Mammary epithelial cell (primary cell): ENCODE measurements at regions not wholly inside any gene's neighbourhood (a gene's known extent, or its start where the extent isn't known, plus 50 kb on each side); places are given as distances from the start of the nearest gene placed in this dataset.

Experiments used
- EZH2 ChIP-seq: IDR thresholded peaks from 2 replicates; pipeline ENCODE4 v1.6.1; 2012; ENCODE audit warnings: low read length, inconsistent platforms, borderline replicate concordance
- TF ChIP-seq, protein P1 (sequence below), 2 donors: IDR thresholded peaks in 1 of 2; conservative IDR thresholded peaks in 1 of 2; 2 replicates each; pipeline ENCODE4 v1.5.1; 2011 to 2012; ENCODE audit warnings: inconsistent platforms in 2 of 2, low read length in 2 of 2, mild to moderate bottlenecking in 2 of 2, control low read depth in 1 of 2, low read depth in 1 of 2; ENCODE audit not compliant: insufficient read depth in 1 of 2; ENCODE audit errors: extremely low read depth in 1 of 2

DNA sequence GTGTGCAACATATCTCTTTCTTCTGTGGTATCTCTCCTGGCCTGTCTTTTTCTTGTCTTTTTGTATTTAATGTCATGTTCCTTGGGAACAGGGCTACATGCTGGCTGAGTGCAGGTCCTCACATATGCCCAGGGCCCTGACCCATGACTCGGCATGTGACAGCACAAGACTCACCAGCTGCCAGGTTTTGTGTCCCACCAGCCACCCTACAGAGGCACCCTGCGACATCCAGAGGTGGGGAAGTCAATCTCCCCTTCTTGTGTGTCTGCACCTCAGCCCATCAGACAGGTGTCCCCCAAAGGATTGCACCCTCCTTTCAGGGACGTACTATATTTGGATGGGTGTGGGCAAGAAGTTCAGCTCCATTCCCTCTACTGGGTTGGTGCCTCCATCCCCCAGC, 576.3 kb downstream of the RNF144B start:
- TF ChIP-seq, protein P1, sequence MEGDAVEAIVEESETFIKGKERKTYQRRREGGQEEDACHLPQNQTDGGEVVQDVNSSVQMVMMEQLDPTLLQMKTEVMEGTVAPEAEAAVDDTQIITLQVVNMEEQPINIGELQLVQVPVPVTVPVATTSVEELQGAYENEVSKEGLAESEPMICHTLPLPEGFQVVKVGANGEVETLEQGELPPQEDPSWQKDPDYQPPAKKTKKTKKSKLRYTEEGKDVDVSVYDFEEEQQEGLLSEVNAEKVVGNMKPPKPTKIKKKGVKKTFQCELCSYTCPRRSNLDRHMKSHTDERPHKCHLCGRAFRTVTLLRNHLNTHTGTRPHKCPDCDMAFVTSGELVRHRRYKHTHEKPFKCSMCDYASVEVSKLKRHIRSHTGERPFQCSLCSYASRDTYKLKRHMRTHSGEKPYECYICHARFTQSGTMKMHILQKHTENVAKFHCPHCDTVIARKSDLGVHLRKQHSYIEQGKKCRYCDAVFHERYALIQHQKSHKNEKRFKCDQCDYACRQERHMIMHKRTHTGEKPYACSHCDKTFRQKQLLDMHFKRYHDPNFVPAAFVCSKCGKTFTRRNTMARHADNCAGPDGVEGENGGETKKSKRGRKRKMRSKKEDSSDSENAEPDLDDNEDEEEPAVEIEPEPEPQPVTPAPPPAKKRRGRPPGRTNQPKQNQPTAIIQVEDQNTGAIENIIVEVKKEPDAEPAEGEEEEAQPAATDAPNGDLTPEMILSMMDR (conservative IDR thresholded peaks at IDR 0.05 in 1 of 2, IDR thresholded peaks at IDR 0.05 in 1 of 2; ENCODE audit: extremely low read depth in 1 of 2, insufficient read depth in 1 of 2, low read depth in 1 of 2, low read length in 2 of 2), result no peak
- no peak for TF ChIP-seq EZH2
